K562 (cell line): ENCODE measurements at regions not wholly inside any gene's neighbourhood (a gene's known extent, or its start where the extent isn't known, plus 50 kb on each side); places are given as distances from the start of the nearest gene placed in this dataset.

Experiments
- ATAC-seq: fragments of 200-7000 bp; cut with Tn5 transposase; 3 replicates; pipeline ENCODE4 v1.9.1; 2020; ENCODE audit warnings: moderate library complexity
- BruUV-seq: library from RNA; stranded (reverse); fragments of 400-500 nt; replicated peaks from 2 replicates; lab custom pipeline; 2021; lab: Mats Ljungman, UMichigan
- CTCF ChIA-PET: fragments of 300-600 bp; formaldehyde crosslinking; extraction: SDS; loops from one replicate; lab custom pipeline; 2021; ENCODE audit warnings: low intra/inter-chr PET ratio; lab: Yijun Ruan, JAX
- POLR2A ChIA-PET: fragments of 300-600, 350-650 bp; sonication (Branson Sonifier 250); formaldehyde crosslinking; extraction: SDS; loops from one replicate; lab custom pipeline; 2021; ENCODE audit warnings: antibody characterized with exemption, inconsistent platforms; lab: Yijun Ruan, JAX
- DNase-seq, 4 experiments: peaks; one replicate each; pipeline versions ENCODE4 v3.0.0 to v3.0.0-alpha.2; 2011 to 2018; ENCODE audit warnings: low spot score in 3 of 4, mixed read lengths in 3 of 4; ENCODE audit errors: extremely low read depth in 1 of 4
- FAIRE-seq: peaks from 2 replicates; lab custom pipeline; 2011; peaks lifted over from hg19 to GRCh38; lab: Jason Lieb, UNC
- H2AFZ ChIP-seq: 2 replicates; pipeline ENCODE4 v1.6.0; 2011; ENCODE audit warnings: low read depth, low read length, control low read depth, inconsistent platforms
- H3K27ac ChIP-seq: fragments of 200-600 bp; 3 replicates; pipeline ENCODE4 v1.8.0; 2011; ENCODE audit warnings: low read depth, mild to moderate bottlenecking, control low read depth, inconsistent platforms, low read length, moderate library complexity, mixed read lengths; ENCODE audit errors: extremely low read depth
- H3K27me3 ChIP-seq, 2 experiments: fragments of 300-600 bp in 1 of 2; 2 replicates in 1 of 2; 3 replicates in 1 of 2; pipeline versions ENCODE4 v1.6.0 to v1.8.0; 2011; ENCODE audit warnings: inconsistent platforms in 2 of 2, low read length in 2 of 2, mild to moderate bottlenecking in 1 of 2, mixed read lengths in 1 of 2, moderate library complexity in 1 of 2; ENCODE audit not compliant: control insufficient read depth in 2 of 2, insufficient read depth in 2 of 2
- H3K36me3 ChIP-seq: fragments of 300-600 bp; 3 replicates; pipeline ENCODE4 v1.8.0; 2011; ENCODE audit warnings: mild to moderate bottlenecking, low read length, inconsistent platforms; ENCODE audit not compliant: control insufficient read depth, insufficient read depth
- H3K4me1 ChIP-seq, 2 experiments: fragments of 200-600 bp in 1 of 2; replicated peaks in 1 of 2; 2 replicates in 1 of 2; 3 replicates in 1 of 2; pipeline versions ENCODE4 v1.5.1 to v1.8.0; 2011; ENCODE audit warnings: inconsistent platforms in 2 of 2, low read length in 2 of 2, mild to moderate bottlenecking in 1 of 2, mixed read lengths in 1 of 2, moderate library complexity in 1 of 2; ENCODE audit not compliant: control insufficient read depth in 2 of 2, insufficient read depth in 2 of 2
- H3K4me2 ChIP-seq: 2 replicates; pipeline ENCODE4 v1.6.1; 2011; ENCODE audit warnings: low read length, control low read depth, inconsistent platforms, mixed read lengths; ENCODE audit not compliant: insufficient read depth
- H3K4me3 ChIP-seq: fragments of 200-600 bp; sonication (generic), shearing (Covaris generic); 2 replicates; pipeline ENCODE4 v1.5.1; 2016; ENCODE audit warnings: control low read depth, inconsistent platforms
- H3K79me2 ChIP-seq: fragments of 200-600 bp; 3 replicates; pipeline ENCODE4 v1.8.0; 2011; ENCODE audit warnings: low read length, inconsistent platforms; ENCODE audit not compliant: control insufficient read depth, insufficient read depth
- H3K9ac ChIP-seq, 2 experiments: 2 replicates each; pipeline versions ENCODE4 v1.6.0 to v1.6.1; 2011; ENCODE audit warnings: low read depth in 2 of 2, low read length in 2 of 2, control low read depth in 1 of 2, inconsistent platforms in 1 of 2, mild to moderate bottlenecking in 1 of 2, mixed read lengths in 1 of 2; ENCODE audit not compliant: insufficient read depth in 1 of 2
- H3K9me1 ChIP-seq: one replicate; pipeline ENCODE4 v1.6.0; 2011; ENCODE audit warnings: inconsistent platforms, mild to moderate bottlenecking, low read length, moderate library complexity; ENCODE audit not compliant: control insufficient read depth, insufficient read depth
- H3K9me3 ChIP-seq: replicated peaks from 2 replicates; pipeline ENCODE4 v1.5.1; 2011; ENCODE audit warnings: low read depth, low read length, inconsistent platforms; ENCODE audit not compliant: control insufficient read depth, insufficient read depth
- H4K20me1 ChIP-seq: replicated peaks from 2 replicates; pipeline ENCODE4 v1.6.1; 2011; ENCODE audit warnings: low read length, inconsistent platforms, mixed read lengths; ENCODE audit not compliant: control insufficient read depth, insufficient read depth
- BACH1 ChIP-seq: fragments of 200-800 bp; sonication (Bioruptor generic); IDR thresholded peaks from 2 replicates; pipeline ENCODE4 v1.6.1; 2016; ENCODE audit warnings: missing genetic modification characterization, missing compliant biosample characterization
- BCOR ChIP-seq: fragments of 450-650 bp; IDR thresholded peaks from 2 replicates; pipeline ENCODE4 v1.6.1; 2016
- ESRRB ChIP-seq: fragments of 250-450 bp; sonication (Bioruptor Pico); IDR thresholded peaks from 2 replicates; pipeline ENCODE4 v1.5.0; 2020; ENCODE audit warnings: mild to moderate bottlenecking, moderate library complexity, borderline replicate concordance
- MTA1 ChIP-seq: fragments of 450-650 bp; IDR thresholded peaks from 2 replicates; pipeline ENCODE4 v1.6.1; 2017; ENCODE audit warnings: borderline replicate concordance
- MXI1 ChIP-seq: IDR thresholded peaks from 2 replicates; pipeline ENCODE4 v1.6.1; 2011; ENCODE audit warnings: low read depth, mild to moderate bottlenecking, improper control_type of control experiment, low read length
- POLR3A ChIP-seq: IDR thresholded peaks from 2 replicates; pipeline ENCODE4 v1.6.1; 2011; ENCODE audit warnings: borderline replicate concordance, mild to moderate bottlenecking, moderate library complexity; ENCODE audit not compliant: insufficient read length, insufficient read depth; ENCODE audit errors: extremely low read depth
- TAF15 ChIP-seq: fragments of 200-400 bp; formaldehyde crosslinking; IDR thresholded peaks from 2 replicates; pipeline ENCODE4 v1.6.1; 2017; ENCODE audit warnings: mild to moderate bottlenecking, low read depth, low read length, moderate library complexity
- ZFP30 ChIP-seq: fragments of 250-450 bp; sonication (Bioruptor Pico); IDR thresholded peaks from 2 replicates; pipeline ENCODE4 v1.8.0; 2022; ENCODE audit warnings: moderate library complexity, mild to moderate bottlenecking, inconsistent platforms, borderline replicate concordance
- ZNF134 ChIP-seq: fragments of 250-450 bp; sonication (Bioruptor Pico); conservative IDR thresholded peaks from 2 replicates; pipeline ENCODE4 v1.4.0; 2020
- ZNF561 ChIP-seq: fragments of 450-650 bp; formaldehyde crosslinking; conservative IDR thresholded peaks from 2 replicates; pipeline ENCODE4 v1.4.0; 2020; ENCODE audit warnings: mild to moderate bottlenecking, moderate library complexity
- WGBS: fragments of 100-300 bp; shearing (Covaris generic); methylation state at CpG from one replicate; pipeline ENCODE4 v1.1.6; 2016; ENCODE audit warnings: low coverage, mixed read lengths; ENCODE audit not compliant: insufficient coverage; ENCODE audit errors: missing lambda C conversion rate; 5-methylcytosine and 5-hydroxymethylcytosine counted together
- in situ Hi-C: fragments of 300-500 bp; cut with MboI; formaldehyde crosslinking; loops from 4 replicates; pipeline ENCODE4 v1.15.0; 2018; ENCODE audit warnings: inconsistent platforms, mixed read lengths
- intact Hi-C: fragments of 100-400 bp; cut with micrococcal nuclease; formaldehyde crosslinking; loops from 2 replicates; pipeline ENCODE4 v1.14.2; 2022

DNA sequence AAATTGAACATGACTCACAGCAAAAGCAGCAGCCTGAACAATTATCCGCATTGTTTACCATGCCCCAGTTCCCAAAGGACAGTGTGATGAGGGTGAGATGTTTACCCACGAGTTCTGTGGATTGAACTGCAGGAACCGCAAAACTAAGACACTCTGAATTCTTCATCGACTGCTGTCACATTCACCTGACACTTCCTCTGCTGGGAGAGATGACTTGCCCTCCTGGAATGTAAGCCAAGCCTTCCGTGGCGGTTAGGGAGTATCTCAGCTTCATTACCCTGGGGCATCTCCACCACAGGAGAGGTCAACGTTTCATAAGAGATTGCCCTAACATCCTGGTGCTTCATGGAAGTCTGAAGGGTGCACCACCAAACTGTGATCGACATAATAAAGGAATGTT, 374.6 kb upstream of the ADARB2 start:
- Histone ChIP-seq H3K4me1 (no peaks in the 10 kb centered on the region), H3K4me2 (no peak overlapping the region), H3K9me3 (no peaks in the 10 kb centered on the region), H3K36me3 (no peaks in the 10 kb centered on the region), H3K9ac (no peak overlapping the region)
- FAIRE-seq (no peak), ATAC-seq (no peak)
- in situ Hi-C loops, result no loop called here
- CTCF ChIA-PET, result no interaction called here
- TF ChIP-seq MXI1, result no peak
- no peak for TF ChIP-seq ZNF561
- no peak for TF ChIP-seq TAF15
- no peak for TF ChIP-seq ZFP30
- TF ChIP-seq, all 486 proteins: peak for 0
- Histone ChIP-seq H4K20me1 (no peaks in the 10 kb centered on the region), H2AFZ (no peak overlapping the region), H3K27ac (no peak overlapping the region), H3K79me2 (no peaks in the 10 kb centered on the region), H3K27me3 (no peaks in the 10 kb centered on the region), H3K4me3 (no peak overlapping the region), H3K9me1 (no peaks in the 10 kb centered on the region)
- 2% methylated on average over 8 of the region's 8 CpGs for WGBS
- DNase-seq, result no peak
- BruUV-seq, result no TSS peak
- intact Hi-C loops, result no loop called here
- POLR2A ChIA-PET, result no interaction called here

GRCh38 chr10:2108496-2108895, 371.2 kb upstream of the ADARB2 start:
- no peaks in the 10 kb centered on the region for H3K9me3 ChIP-seq
- no peaks in the 10 kb centered on the region for H3K4me1 ChIP-seq
- FAIRE-seq (no peak), ATAC-seq (no peak), DNase-seq (no peak)
- H3K9me1 ChIP-seq, result no peaks in the 10 kb centered on the region
- no peak overlapping the region for H3K4me2 ChIP-seq
- no TSS peak for BruUV-seq
- intact Hi-C loops (no loop called here), in situ Hi-C loops (no loop called here)
- CTCF ChIA-PET, result no interaction called here
- no peaks in the 10 kb centered on the region for H3K79me2 ChIP-seq
- no peak overlapping the region for H3K27ac ChIP-seq
- H3K4me3 ChIP-seq, result no peak overlapping the region
- H3K36me3 ChIP-seq, result no peaks in the 10 kb centered on the region
- no peak overlapping the region for H3K9ac ChIP-seq
- WGBS, result 0% methylated on average over 1 of the region's 1 CpG
- H3K27me3 ChIP-seq, result no peaks in the 10 kb centered on the region
- H2AFZ ChIP-seq, result no peak overlapping the region
- no peaks in the 10 kb centered on the region for H4K20me1 ChIP-seq
- TF ChIP-seq MTA1 (no peak), BACH1 (tag) (no peak), ZNF134 (CRISPR knock-in tag) (no peak), BCOR (no peak), POLR3A (no peak), ESRRB (CRISPR knock-in tag) (no peak)
- POLR2A ChIA-PET, result interaction anchor here (1.3 to 1.5 kb wide), 2 partner anchors 11 to 12 kb away, joined by 3 to 5 read pairs; no protein-coding TSS in a partner anchor
